ENCODE measurements at regions not wholly inside any gene's neighbourhood (a gene's known extent, or its start where the extent isn't known, plus 50 kb on each side); places are given as distances from the start of the nearest gene placed in this dataset.

- POLR2A ChIA-PET = no interaction called here
- Mint-ChIP-seq H3K4me3 (no peak overlapping the region), H3K27ac (no peak overlapping the region), H3K4me1 (no peaks in the 10 kb centered on the region), H3K27me3 (no peaks in the 10 kb centered on the region), H3K9me3 (ENCODE audit: insufficient read depth) (no peaks in the 10 kb centered on the region)
- no peaks in the 10 kb centered on the region for H3K79me2 ChIP-seq (ENCODE audit: control insufficient read depth, insufficient read depth, low read length)
- no peaks in the 10 kb centered on the region for H3K9me3 ChIP-seq (ENCODE audit: control extremely low read depth in 1 of 3, control insufficient read depth in 2 of 3, insufficient read depth in 1 of 3, low read length in 2 of 3)
- H3K27ac ChIP-seq (ENCODE audit: low read length in 2 of 2) = no peak overlapping the region
- H3K27me3 ChIP-seq (replicated peaks in 1 of 4; ENCODE audit: control extremely low read depth in 1 of 4, control insufficient read depth in 3 of 4, insufficient read depth in 4 of 4, low read length in 3 of 4) = no peaks in the 10 kb centered on the region
- CTCF ChIA-PET = no interaction called here
- no peak overlapping the region for H3K9ac ChIP-seq (ENCODE audit: low read length)
- H3K4me3 ChIP-seq (ENCODE audit: control extremely low read depth in 1 of 5, extremely low read depth in 1 of 5, insufficient read depth in 1 of 5, low read depth in 2 of 5, low read length in 4 of 5) = no peak overlapping the region
- H2AFZ ChIP-seq (ENCODE audit: insufficient read depth, low read depth, low read length, poor library complexity, severe bottlenecking) = no peak overlapping the region
- no peaks in the 10 kb centered on the region for H3K36me3 ChIP-seq (replicated peaks in 1 of 2; ENCODE audit: control extremely low read depth in 1 of 2, control insufficient read depth in 1 of 2, extremely low read depth in 1 of 2, insufficient read depth in 2 of 2, low read length in 1 of 2)
- TF ChIP-seq EZH2 (IDR thresholded peaks at IDR 0.05; ENCODE audit: borderline replicate concordance, insufficient read depth, low read depth, low read length, poor library complexity, severe bottlenecking) (no peak), CTCF (IDR thresholded peaks at IDR 0.05) (no peak)
- intact Hi-C loops (cut with micrococcal nuclease) = no loop called here
- no peaks in the 10 kb centered on the region for H4K20me1 ChIP-seq (ENCODE audit: control insufficient read depth, insufficient read depth, low read length, poor library complexity, severe bottlenecking)
- no peaks in the 10 kb centered on the region for H3K4me1 ChIP-seq (ENCODE audit: control insufficient read depth in 2 of 2, insufficient read depth in 2 of 2, low read length in 2 of 2)
- DNase-seq (no peak), ATAC-seq (ENCODE audit: low read depth) (no peak)
- WGBS (ENCODE audit: insufficient coverage) = no CpG with 5 or more reads among the region's 3 CpGs
- H3K4me2 ChIP-seq (replicated peaks; ENCODE audit: low read depth, low read length, poor library complexity, severe bottlenecking) = no peak overlapping the region
These were observed 105.5 kb upstream of the KLF4 start for GRCh38 chr9:107594908-107595530.

DNA sequence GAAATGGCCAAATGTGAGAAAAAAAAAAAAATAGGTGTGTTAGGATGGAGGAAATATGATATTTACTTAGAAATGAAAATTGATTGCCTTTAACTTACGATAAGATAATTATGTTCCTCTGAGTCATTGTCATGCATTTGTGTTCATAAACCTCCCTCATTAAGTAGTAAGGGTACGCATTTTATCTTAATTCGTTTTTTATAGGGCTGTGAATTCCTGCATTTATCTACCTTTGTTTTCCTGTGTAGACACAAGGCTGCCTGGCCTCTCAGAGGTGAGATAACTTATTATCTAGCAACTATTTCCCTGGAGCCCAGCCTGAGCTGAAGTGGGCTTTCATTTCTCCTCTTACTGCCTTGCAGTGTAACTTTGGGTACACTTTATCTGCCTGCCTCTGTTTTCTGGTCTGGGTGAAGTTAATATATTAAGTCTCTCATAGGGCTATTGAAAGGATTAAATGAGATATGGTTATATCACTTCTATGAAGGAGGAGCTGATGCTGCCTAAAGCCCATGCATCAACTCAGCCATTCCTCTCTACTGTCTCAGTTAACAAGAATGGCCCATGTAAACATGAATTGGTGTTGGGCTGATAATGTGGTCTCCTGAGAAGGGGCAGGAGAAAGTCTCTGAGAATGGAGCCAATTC lies 103.8 kb upstream of the KLF4 start:
- CTCF ChIA-PET = no interaction called here
- no peak for ATAC-seq (ENCODE audit: low read depth)
- Histone ChIP-seq H3K9me3 (ENCODE audit: control extremely low read depth in 1 of 3, control insufficient read depth in 2 of 3, insufficient read depth in 1 of 3, low read length in 2 of 3) (no peaks in the 10 kb centered on the region), H3K4me2 (replicated peaks; ENCODE audit: low read depth, low read length, poor library complexity, severe bottlenecking) (no peak overlapping the region), H3K79me2 (ENCODE audit: control insufficient read depth, insufficient read depth, low read length) (no peaks in the 10 kb centered on the region), H3K27me3 (replicated peaks in 1 of 4; ENCODE audit: control extremely low read depth in 1 of 4, control insufficient read depth in 3 of 4, insufficient read depth in 4 of 4, low read length in 3 of 4) (no peaks in the 10 kb centered on the region), H4K20me1 (ENCODE audit: control insufficient read depth, insufficient read depth, low read length, poor library complexity, severe bottlenecking) (no peaks in the 10 kb centered on the region), H2AFZ (ENCODE audit: insufficient read depth, low read depth, low read length, poor library complexity, severe bottlenecking) (no peak overlapping the region), H3K36me3 (replicated peaks in 1 of 2; ENCODE audit: control extremely low read depth in 1 of 2, control insufficient read depth in 1 of 2, extremely low read depth in 1 of 2, insufficient read depth in 2 of 2, low read length in 1 of 2) (no peaks in the 10 kb centered on the region), H3K9ac (ENCODE audit: low read length) (no peak overlapping the region), H3K4me3 (ENCODE audit: control extremely low read depth in 1 of 5, extremely low read depth in 1 of 5, insufficient read depth in 1 of 5, low read depth in 2 of 5, low read length in 4 of 5) (no peak overlapping the region), H3K4me1 (ENCODE audit: control insufficient read depth in 2 of 2, insufficient read depth in 2 of 2, low read length in 2 of 2) (no peaks in the 10 kb centered on the region), H3K27ac (ENCODE audit: low read length in 2 of 2) (no peak overlapping the region)
- no peaks in the 10 kb centered on the region for H3K9me3 Mint-ChIP-seq (ENCODE audit: insufficient read depth)
- no peaks in the 10 kb centered on the region for H3K4me1 Mint-ChIP-seq
- H3K27ac Mint-ChIP-seq = no peak overlapping the region
- H3K27me3 Mint-ChIP-seq = no peaks in the 10 kb centered on the region
- intact Hi-C loops (cut with micrococcal nuclease) = no loop called here
- H3K4me3 Mint-ChIP-seq = no peak overlapping the region
- POLR2A ChIA-PET = no interaction called here
- no peak for TF ChIP-seq CTCF (IDR thresholded peaks at IDR 0.05)
- no peak for TF ChIP-seq EZH2 (IDR thresholded peaks at IDR 0.05; ENCODE audit: borderline replicate concordance, insufficient read depth, low read depth, low read length, poor library complexity, severe bottlenecking)
- WGBS (ENCODE audit: insufficient coverage) = no CpG with 5 or more reads among the region's 3 CpGs
- DNase-seq = no peak

Measured in B cell (primary cell).